Right atrium auricular region (tissue), 2 donors: ENCODE measurements at regions not wholly inside any gene's neighbourhood (a gene's known extent, or its start where the extent isn't known, plus 50 kb on each side); places are given as distances from the start of the nearest gene placed in this dataset.

Source experiments
- DNase-seq: peaks from one replicate; pipeline ENCODE4 v3.0.0-alpha.2; 2019; ENCODE audit warnings: low spot score
- H3K27ac ChIP-seq, 2 donors: fragments of 200-600 bp; sonication (generic); 1 replicate in 1 of 2; 2 replicates in 1 of 2; pipeline ENCODE4 v1.5.1; 2016 to 2019
- H3K27me3 ChIP-seq, 2 donors: fragments of 200-600 bp; sonication (generic); one replicate each; pipeline versions ENCODE4 v1.5.1 to v1.6.0; 2017 to 2019
- H3K36me3 ChIP-seq: fragments of 200-600 bp; sonication (generic); one replicate; pipeline ENCODE4 v1.5.1; 2016
- H3K4me1 ChIP-seq, 2 donors: fragments of 200-600 bp; sonication (generic); one replicate each; pipeline versions ENCODE4 v1.5.1 to v1.6.0; 2017 to 2019
- H3K4me3 ChIP-seq, 2 donors: fragments of 200-600 bp; sonication (generic); 1 replicate in 1 of 2; 2 replicates in 1 of 2; pipeline ENCODE4 v1.5.1; 2017 to 2019; ENCODE audit warnings: mild to moderate bottlenecking in 1 of 2, moderate library complexity in 1 of 2
- H3K9me3 ChIP-seq, 2 donors: fragments of 200-600 bp; sonication (generic); one replicate each; pipeline ENCODE4 v1.5.1; 2019
- TF ChIP-seq, protein P1 (sequence below), 2 donors: fragments of 200-600 bp; sonication (generic); IDR thresholded peaks; one replicate each; pipeline ENCODE4 v1.5.1; 2019; ENCODE audit warnings: antibody characterized with exemption in 2 of 2

- Histone ChIP-seq H3K27me3 (no peaks in the 10 kb centered on the region), H3K36me3 (no peaks in the 10 kb centered on the region), H3K4me3 (no peak overlapping the region), H3K27ac (no peak overlapping the region), H3K9me3 (no peaks in the 10 kb centered on the region), H3K4me1 (no peaks in the 10 kb centered on the region)
- TF ChIP-seq, protein P1, sequence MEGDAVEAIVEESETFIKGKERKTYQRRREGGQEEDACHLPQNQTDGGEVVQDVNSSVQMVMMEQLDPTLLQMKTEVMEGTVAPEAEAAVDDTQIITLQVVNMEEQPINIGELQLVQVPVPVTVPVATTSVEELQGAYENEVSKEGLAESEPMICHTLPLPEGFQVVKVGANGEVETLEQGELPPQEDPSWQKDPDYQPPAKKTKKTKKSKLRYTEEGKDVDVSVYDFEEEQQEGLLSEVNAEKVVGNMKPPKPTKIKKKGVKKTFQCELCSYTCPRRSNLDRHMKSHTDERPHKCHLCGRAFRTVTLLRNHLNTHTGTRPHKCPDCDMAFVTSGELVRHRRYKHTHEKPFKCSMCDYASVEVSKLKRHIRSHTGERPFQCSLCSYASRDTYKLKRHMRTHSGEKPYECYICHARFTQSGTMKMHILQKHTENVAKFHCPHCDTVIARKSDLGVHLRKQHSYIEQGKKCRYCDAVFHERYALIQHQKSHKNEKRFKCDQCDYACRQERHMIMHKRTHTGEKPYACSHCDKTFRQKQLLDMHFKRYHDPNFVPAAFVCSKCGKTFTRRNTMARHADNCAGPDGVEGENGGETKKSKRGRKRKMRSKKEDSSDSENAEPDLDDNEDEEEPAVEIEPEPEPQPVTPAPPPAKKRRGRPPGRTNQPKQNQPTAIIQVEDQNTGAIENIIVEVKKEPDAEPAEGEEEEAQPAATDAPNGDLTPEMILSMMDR (IDR thresholded peaks at IDR 0.05) = no peak
- DNase-seq = no peak
Observed at GRCh38 chr4:35124106-35124505, 1120.2 kb downstream of the ARAP2 start.

DNA sequence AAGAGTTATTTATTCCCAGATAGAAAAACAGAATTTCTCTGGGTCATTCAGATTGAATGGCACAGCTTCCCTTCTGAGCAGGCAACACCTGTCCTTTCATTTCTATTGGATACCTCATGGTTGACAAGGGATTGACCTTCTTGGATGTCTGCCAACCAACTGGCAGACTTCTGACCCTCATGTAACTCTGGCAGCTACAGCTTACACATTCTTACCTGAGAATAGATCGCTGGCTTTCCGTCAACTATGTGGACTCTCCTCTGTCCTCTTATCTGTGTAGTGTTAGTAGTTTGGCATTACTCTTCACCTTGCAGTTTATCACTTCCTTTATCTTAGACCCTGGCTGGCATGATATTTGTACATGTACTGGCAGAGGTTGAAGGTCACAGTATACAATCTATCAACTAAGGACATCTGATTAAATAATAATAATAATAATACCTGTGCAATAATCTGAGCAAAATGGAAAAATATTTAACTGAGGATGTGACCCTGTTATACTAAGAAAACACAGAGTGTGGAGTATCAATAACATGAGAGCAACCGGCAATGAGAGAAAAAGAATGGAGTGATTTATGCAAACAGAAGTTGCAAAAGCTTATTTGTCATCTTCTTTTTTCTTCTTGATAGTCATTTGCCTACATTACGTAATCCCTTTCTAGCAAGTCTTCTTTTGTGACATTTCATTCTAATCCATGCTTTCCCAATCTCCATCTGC is 1118.2 kb downstream of the ARAP2 start:
- H3K27me3 ChIP-seq = no peaks in the 10 kb centered on the region
- H3K9me3 ChIP-seq = no peaks in the 10 kb centered on the region
- no peak for DNase-seq
- H3K27ac ChIP-seq = no peak overlapping the region
- TF ChIP-seq, protein P1 (IDR thresholded peaks at IDR 0.05) = no peak
- no peaks in the 10 kb centered on the region for H3K4me1 ChIP-seq
- no peak overlapping the region for H3K4me3 ChIP-seq
- H3K36me3 ChIP-seq = no peaks in the 10 kb centered on the region

GRCh38 chr4:35138449-35138848 is 1105.9 kb downstream of the ARAP2 start:
- Histone ChIP-seq H3K27me3 (no peaks in the 10 kb centered on the region), H3K9me3 (no peaks in the 10 kb centered on the region), H3K4me3 (no peak overlapping the region), H3K4me1 (no peaks in the 10 kb centered on the region), H3K27ac (no peak overlapping the region), H3K36me3 (no peaks in the 10 kb centered on the region)
- TF ChIP-seq, protein P1 (IDR thresholded peaks at IDR 0.05) = no peak
- DNase-seq = no peak

DNA sequence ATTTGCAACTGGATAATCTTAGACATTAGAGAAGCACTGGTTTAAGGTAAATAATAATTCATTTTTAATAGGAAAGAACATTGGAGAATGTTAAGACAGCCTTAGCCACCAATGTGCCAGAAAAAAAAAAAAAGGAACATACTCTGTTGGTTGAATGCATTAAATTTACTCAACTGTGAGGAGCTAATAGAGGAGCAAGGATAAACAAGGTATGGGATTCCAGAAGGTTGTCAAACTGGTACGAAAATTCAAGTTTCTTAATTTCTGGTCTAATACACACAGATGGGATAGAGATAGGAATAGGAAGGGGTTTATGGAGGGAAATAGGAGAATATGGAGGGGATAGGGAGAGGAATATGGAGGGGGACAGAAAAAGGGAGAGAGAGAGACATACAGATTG is 1096.6 kb downstream of the ARAP2 start:
- Histone ChIP-seq H3K27ac (no peak overlapping the region), H3K27me3 (no peaks in the 10 kb centered on the region), H3K4me3 (no peak overlapping the region), H3K36me3 (no peaks in the 10 kb centered on the region), H3K4me1 (no peaks in the 10 kb centered on the region), H3K9me3 (no peaks in the 10 kb centered on the region)
- TF ChIP-seq, protein P1 (IDR thresholded peaks at IDR 0.05) = no peak
- no peak for DNase-seq

DNA sequence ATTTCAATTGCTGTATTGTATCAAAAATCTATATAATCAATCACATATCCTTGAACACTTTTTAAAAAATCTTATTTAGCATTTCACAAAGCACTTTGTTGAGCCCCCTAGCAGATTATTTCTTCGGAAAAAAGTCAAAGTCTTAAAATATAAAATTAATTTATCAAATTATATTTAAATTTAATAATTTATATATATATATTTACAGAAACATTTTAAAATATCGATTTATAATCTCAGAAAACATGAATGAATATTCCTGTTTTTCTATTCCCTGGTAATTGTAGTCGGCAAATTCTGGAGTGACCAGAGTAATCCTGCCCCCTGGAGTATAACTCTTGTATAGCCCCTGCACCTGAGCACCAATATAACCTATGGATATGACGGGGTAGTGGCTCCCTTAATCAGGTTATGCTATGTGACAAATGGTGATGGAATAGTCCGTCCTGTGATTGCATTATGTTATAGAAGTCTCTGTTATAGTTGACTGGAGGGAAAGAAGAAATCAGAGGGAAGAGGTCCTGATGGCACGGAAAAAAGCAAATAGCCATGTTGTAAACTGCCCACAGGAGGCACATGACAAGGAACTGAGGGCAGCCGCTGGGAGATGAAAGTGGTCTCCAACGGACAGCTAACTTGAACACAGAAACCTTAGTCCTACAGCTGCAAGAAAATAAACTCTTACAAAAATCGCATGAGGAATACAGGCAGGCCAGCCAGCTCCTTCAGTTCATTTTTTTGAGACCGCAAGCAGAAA is 1092.3 kb downstream of the ARAP2 start:
- TF ChIP-seq, protein P1 (IDR thresholded peaks at IDR 0.05) = no peak
- no peak overlapping the region for H3K4me3 ChIP-seq

More for the DNA sequence above, 1092.3 kb downstream of the ARAP2 start:
- Histone ChIP-seq H3K9me3 (no peaks in the 10 kb centered on the region), H3K4me1 (no peaks in the 10 kb centered on the region), H3K27ac (no peak overlapping the region), H3K36me3 (no peaks in the 10 kb centered on the region), H3K27me3 (no peaks in the 10 kb centered on the region)
- DNase-seq = no peak
